Right atrium auricular region (tissue), 2 donors: ENCODE measurements at regions not wholly inside any gene's neighbourhood (a gene's known extent, or its start where the extent isn't known, plus 50 kb on each side); places are given as distances from the start of the nearest gene placed in this dataset.

Source experiments
- DNase-seq: peaks from one replicate; pipeline ENCODE4 v3.0.0-alpha.2; 2019; ENCODE audit warnings: low spot score
- H3K27ac ChIP-seq, 2 donors: fragments of 200-600 bp; sonication (generic); 1 replicate in 1 of 2; 2 replicates in 1 of 2; pipeline ENCODE4 v1.5.1; 2016 to 2019
- H3K27me3 ChIP-seq, 2 donors: fragments of 200-600 bp; sonication (generic); one replicate each; pipeline versions ENCODE4 v1.5.1 to v1.6.0; 2017 to 2019
- H3K36me3 ChIP-seq: fragments of 200-600 bp; sonication (generic); one replicate; pipeline ENCODE4 v1.5.1; 2016
- H3K4me1 ChIP-seq, 2 donors: fragments of 200-600 bp; sonication (generic); one replicate each; pipeline versions ENCODE4 v1.5.1 to v1.6.0; 2017 to 2019
- H3K4me3 ChIP-seq, 2 donors: fragments of 200-600 bp; sonication (generic); 1 replicate in 1 of 2; 2 replicates in 1 of 2; pipeline ENCODE4 v1.5.1; 2017 to 2019; ENCODE audit warnings: mild to moderate bottlenecking in 1 of 2, moderate library complexity in 1 of 2
- H3K9me3 ChIP-seq, 2 donors: fragments of 200-600 bp; sonication (generic); one replicate each; pipeline ENCODE4 v1.5.1; 2019
- TF ChIP-seq, protein P1 (sequence below), 2 donors: fragments of 200-600 bp; sonication (generic); IDR thresholded peaks; one replicate each; pipeline ENCODE4 v1.5.1; 2019; ENCODE audit warnings: antibody characterized with exemption in 2 of 2

GRCh38 chr2:156192468-156192867, 140.1 kb downstream of the NR4A2 start:
- no peaks in the 10 kb centered on the region for H3K27me3 ChIP-seq
- H3K4me1 ChIP-seq, result no peaks in the 10 kb centered on the region
- no peak for DNase-seq
- H3K9me3 ChIP-seq, result no peaks in the 10 kb centered on the region
- no peak overlapping the region for H3K27ac ChIP-seq
- TF ChIP-seq, protein P1, sequence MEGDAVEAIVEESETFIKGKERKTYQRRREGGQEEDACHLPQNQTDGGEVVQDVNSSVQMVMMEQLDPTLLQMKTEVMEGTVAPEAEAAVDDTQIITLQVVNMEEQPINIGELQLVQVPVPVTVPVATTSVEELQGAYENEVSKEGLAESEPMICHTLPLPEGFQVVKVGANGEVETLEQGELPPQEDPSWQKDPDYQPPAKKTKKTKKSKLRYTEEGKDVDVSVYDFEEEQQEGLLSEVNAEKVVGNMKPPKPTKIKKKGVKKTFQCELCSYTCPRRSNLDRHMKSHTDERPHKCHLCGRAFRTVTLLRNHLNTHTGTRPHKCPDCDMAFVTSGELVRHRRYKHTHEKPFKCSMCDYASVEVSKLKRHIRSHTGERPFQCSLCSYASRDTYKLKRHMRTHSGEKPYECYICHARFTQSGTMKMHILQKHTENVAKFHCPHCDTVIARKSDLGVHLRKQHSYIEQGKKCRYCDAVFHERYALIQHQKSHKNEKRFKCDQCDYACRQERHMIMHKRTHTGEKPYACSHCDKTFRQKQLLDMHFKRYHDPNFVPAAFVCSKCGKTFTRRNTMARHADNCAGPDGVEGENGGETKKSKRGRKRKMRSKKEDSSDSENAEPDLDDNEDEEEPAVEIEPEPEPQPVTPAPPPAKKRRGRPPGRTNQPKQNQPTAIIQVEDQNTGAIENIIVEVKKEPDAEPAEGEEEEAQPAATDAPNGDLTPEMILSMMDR (IDR thresholded peaks at IDR 0.05), result peak in 1 of 2 donors; percentile 29
- no peaks in the 10 kb centered on the region for H3K36me3 ChIP-seq
- H3K4me3 ChIP-seq, result no peak overlapping the region

DNA sequence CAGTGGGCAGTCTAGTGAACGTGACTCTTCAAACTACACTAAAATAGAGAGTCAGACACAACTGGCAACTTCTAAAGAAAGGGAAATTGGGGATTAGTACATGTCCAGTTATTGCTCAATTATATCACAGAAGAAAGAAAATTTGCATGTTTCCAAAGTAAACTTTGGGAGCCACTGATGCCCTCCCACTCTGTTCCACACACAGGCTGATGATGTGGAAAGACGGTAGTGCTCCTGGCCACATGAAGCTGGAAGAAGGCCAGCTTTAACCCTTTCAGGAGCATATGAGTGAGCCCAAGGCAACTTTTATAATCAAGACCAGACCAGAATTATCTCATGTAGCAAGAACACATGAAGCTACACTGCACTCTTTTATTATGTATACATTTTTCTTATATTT, 141.0 kb downstream of the NR4A2 start:
- no peak for DNase-seq
- no peaks in the 10 kb centered on the region for H3K36me3 ChIP-seq
- no peaks in the 10 kb centered on the region for H3K9me3 ChIP-seq
- H3K27me3 ChIP-seq, result no peaks in the 10 kb centered on the region
- TF ChIP-seq, protein P1 (IDR thresholded peaks at IDR 0.05), result no peak
- H3K4me1 ChIP-seq, result no peaks in the 10 kb centered on the region
- H3K27ac ChIP-seq, result no peak overlapping the region
- no peak overlapping the region for H3K4me3 ChIP-seq

GRCh38 chr2:156190517-156190916, 142.0 kb downstream of the NR4A2 start:
- Histone ChIP-seq H3K27me3 (no peaks in the 10 kb centered on the region), H3K4me1 (no peaks in the 10 kb centered on the region)
- TF ChIP-seq, protein P1 (IDR thresholded peaks at IDR 0.05), result no peak

DNA sequence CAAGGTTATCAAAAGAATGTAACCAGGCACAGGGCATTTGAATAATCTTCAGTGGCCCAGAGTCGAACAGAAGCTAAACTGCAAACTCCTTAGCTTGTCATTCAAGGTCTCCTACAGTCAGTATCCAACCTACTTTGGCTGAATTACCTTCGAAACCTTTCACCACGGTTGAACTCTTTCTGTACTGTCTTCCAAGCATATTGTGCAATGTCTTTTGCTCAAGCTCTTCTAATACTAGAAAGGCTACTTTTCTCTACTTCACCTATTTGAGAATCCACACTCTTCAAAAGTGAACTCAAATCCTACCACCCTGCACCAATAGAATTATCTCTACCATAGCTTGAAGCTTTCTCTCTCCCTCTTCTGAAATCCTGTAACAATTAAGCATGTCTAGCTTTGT, 142.9 kb downstream of the NR4A2 start:
- Histone ChIP-seq H3K4me1 (no peaks in the 10 kb centered on the region), H3K27ac (no peak overlapping the region), H3K27me3 (no peaks in the 10 kb centered on the region), H3K4me3 (no peak overlapping the region), H3K9me3 (no peaks in the 10 kb centered on the region), H3K36me3 (no peaks in the 10 kb centered on the region)
- TF ChIP-seq, protein P1 (IDR thresholded peaks at IDR 0.05), result no peak
- DNase-seq, result no peak

More at GRCh38 chr2:156190517-156190916, 142.0 kb downstream of the NR4A2 start:
- no peak overlapping the region for H3K27ac ChIP-seq
- H3K4me3 ChIP-seq, result no peak overlapping the region
- no peak for DNase-seq
- H3K9me3 ChIP-seq, result no peaks in the 10 kb centered on the region
- H3K36me3 ChIP-seq, result no peaks in the 10 kb centered on the region

- no peak overlapping the region for H3K4me3 ChIP-seq
- no peak for DNase-seq
- no peaks in the 10 kb centered on the region for H3K9me3 ChIP-seq
- H3K4me1 ChIP-seq, result no peaks in the 10 kb centered on the region
- no peak overlapping the region for H3K27ac ChIP-seq
- H3K27me3 ChIP-seq, result no peaks in the 10 kb centered on the region
- H3K36me3 ChIP-seq, result no peaks in the 10 kb centered on the region
- TF ChIP-seq, protein P1 (IDR thresholded peaks at IDR 0.05), result no peak
Measured at GRCh38 chr2:156189143-156189542, 143.4 kb downstream of the NR4A2 start.

- no peak for DNase-seq
- TF ChIP-seq, protein P1 (IDR thresholded peaks at IDR 0.05), result no peak
- Histone ChIP-seq H3K36me3 (no peaks in the 10 kb centered on the region), H3K4me1 (no peaks in the 10 kb centered on the region), H3K4me3 (no peak overlapping the region), H3K27me3 (no peaks in the 10 kb centered on the region), H3K27ac (no peak overlapping the region), H3K9me3 (no peaks in the 10 kb centered on the region)
Measured at GRCh38 chr2:156182132-156182531, 150.4 kb downstream of the NR4A2 start.
